ENCODE measurements at regions not wholly inside any gene's neighbourhood (a gene's known extent, or its start where the extent isn't known, plus 50 kb on each side); places are given as distances from the start of the nearest gene placed in this dataset.
A peak's percentile ranks its signal among the peaks of the same experiment; 100 is the strongest.

GRCh38 chrX:125736008-125736729 lies 416.5 kb downstream of the TEX13C start:
- DNase-seq = no peak
- Histone ChIP-seq H3K27me3 (no peaks in the 10 kb centered on the region), H3K27ac (no peak overlapping the region), H3K36me3 (no peaks in the 10 kb centered on the region), H3K4me3 (no peak overlapping the region), H3K9me3 (no peaks in the 10 kb centered on the region), H3K4me1 (no peaks in the 10 kb centered on the region)
- TF ChIP-seq, protein P1, sequence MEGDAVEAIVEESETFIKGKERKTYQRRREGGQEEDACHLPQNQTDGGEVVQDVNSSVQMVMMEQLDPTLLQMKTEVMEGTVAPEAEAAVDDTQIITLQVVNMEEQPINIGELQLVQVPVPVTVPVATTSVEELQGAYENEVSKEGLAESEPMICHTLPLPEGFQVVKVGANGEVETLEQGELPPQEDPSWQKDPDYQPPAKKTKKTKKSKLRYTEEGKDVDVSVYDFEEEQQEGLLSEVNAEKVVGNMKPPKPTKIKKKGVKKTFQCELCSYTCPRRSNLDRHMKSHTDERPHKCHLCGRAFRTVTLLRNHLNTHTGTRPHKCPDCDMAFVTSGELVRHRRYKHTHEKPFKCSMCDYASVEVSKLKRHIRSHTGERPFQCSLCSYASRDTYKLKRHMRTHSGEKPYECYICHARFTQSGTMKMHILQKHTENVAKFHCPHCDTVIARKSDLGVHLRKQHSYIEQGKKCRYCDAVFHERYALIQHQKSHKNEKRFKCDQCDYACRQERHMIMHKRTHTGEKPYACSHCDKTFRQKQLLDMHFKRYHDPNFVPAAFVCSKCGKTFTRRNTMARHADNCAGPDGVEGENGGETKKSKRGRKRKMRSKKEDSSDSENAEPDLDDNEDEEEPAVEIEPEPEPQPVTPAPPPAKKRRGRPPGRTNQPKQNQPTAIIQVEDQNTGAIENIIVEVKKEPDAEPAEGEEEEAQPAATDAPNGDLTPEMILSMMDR (IDR thresholded peaks at IDR 0.05) = no peak
- intact Hi-C loops (cut with DNase I; ENCODE audit: low total_unique reads) = no loop called here

GRCh38 chrX:125742811-125743210 lies 423.1 kb downstream of the TEX13C start:
- Histone ChIP-seq H3K36me3 (no peaks in the 10 kb centered on the region), H3K4me1 (no peaks in the 10 kb centered on the region), H3K27me3 (no peaks in the 10 kb centered on the region), H3K27ac (no peak overlapping the region), H3K9me3 (no peaks in the 10 kb centered on the region), H3K4me3 (no peak overlapping the region)
- no peak for DNase-seq
- TF ChIP-seq, protein P1 (IDR thresholded peaks at IDR 0.05) = no peak
- intact Hi-C loops (cut with DNase I; ENCODE audit: low total_unique reads) = no loop called here

- H3K9me3 ChIP-seq = no peaks in the 10 kb centered on the region
- H3K27me3 ChIP-seq = no peaks in the 10 kb centered on the region
- intact Hi-C loops (cut with DNase I; ENCODE audit: low total_unique reads) = no loop called here
- TF ChIP-seq, protein P1 (IDR thresholded peaks at IDR 0.05) = no peak
- H3K36me3 ChIP-seq = no peaks in the 10 kb centered on the region
- H3K4me1 ChIP-seq = no peaks in the 10 kb centered on the region
- no peak for DNase-seq
- no peak overlapping the region for H3K27ac ChIP-seq
- H3K4me3 ChIP-seq = no peak overlapping the region
Observed at GRCh38 chrX:125744914-125745313, 421.2 kb downstream of the DCAF12L2 start.

GRCh38 chrX:125757794-125758564 lies 408.1 kb downstream of the DCAF12L2 start:
- intact Hi-C loops (cut with DNase I; ENCODE audit: low total_unique reads) = no loop called here
- H3K27ac ChIP-seq = peak overlapping the region; percentile 50 to 73
- DNase-seq = peak; percentile 38 to 81

DNA sequence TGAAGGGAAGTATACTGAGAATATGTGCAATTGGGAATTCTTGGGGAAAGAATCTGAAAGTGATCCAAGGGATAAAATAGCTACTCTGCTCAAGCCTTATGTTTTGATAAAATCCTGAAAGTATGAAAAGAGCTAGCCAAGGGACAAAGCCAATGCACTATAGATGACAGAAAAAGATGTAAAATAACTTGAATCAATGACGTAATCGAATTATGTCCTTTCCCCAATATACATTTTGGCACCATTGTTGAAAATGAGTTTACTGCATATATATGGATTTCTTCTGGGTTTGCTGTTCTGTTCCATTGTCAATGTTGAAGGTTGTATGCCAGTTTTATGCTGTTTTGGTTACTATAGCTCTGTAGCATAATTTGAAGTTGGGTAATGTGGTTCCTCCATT lies 407.3 kb downstream of the DCAF12L2 start:
- no peak for DNase-seq
- no peaks in the 10 kb centered on the region for H3K36me3 ChIP-seq
- H3K4me3 ChIP-seq = peak overlapping the region; percentile 43 to 47
- intact Hi-C loops (cut with DNase I; ENCODE audit: low total_unique reads) = no loop called here
- no peaks in the 10 kb centered on the region for H3K27me3 ChIP-seq
- peaks cover 0 to 6% (median 5%) of the 10 kb centered on the region in 3 donors for H3K9me3 ChIP-seq
- TF ChIP-seq, protein P1 (IDR thresholded peaks at IDR 0.05) = no peak
- H3K27ac ChIP-seq = peak overlapping the region in 1 of 2 donors; percentile 73
- no peaks in the 10 kb centered on the region for H3K4me1 ChIP-seq

More at GRCh38 chrX:125757794-125758564, 408.1 kb downstream of the DCAF12L2 start:
- Histone ChIP-seq H3K36me3 (no peaks in the 10 kb centered on the region), H3K4me3 (peak overlapping the region; percentile 43 to 47), H3K27me3 (no peaks in the 10 kb centered on the region), H3K4me1 (no peaks in the 10 kb centered on the region), H3K9me3 (peaks cover 0 to 4% (median 3%) of the 10 kb centered on the region in 3 donors)
- TF ChIP-seq, protein P1 (IDR thresholded peaks at IDR 0.05) = no peak

Data from tibial artery (tissue), 4 donors.